NB4 (cell line): ENCODE measurements at regions not wholly inside any gene's neighbourhood (a gene's known extent, or its start where the extent isn't known, plus 50 kb on each side); places are given as distances from the start of the nearest gene placed in this dataset.

Experiments
- CTCF ChIP-seq: IDR thresholded peaks from one replicate; pipeline ENCODE4 v1.5.1; 2012; ENCODE audit warnings: low read depth, low read length
- POLR2A ChIP-seq: IDR thresholded peaks from 2 replicates; pipeline ENCODE4 v1.6.1; 2011; ENCODE audit warnings: mild to moderate bottlenecking; ENCODE audit not compliant: insufficient read length; ENCODE audit errors: extremely low read depth

DNA sequence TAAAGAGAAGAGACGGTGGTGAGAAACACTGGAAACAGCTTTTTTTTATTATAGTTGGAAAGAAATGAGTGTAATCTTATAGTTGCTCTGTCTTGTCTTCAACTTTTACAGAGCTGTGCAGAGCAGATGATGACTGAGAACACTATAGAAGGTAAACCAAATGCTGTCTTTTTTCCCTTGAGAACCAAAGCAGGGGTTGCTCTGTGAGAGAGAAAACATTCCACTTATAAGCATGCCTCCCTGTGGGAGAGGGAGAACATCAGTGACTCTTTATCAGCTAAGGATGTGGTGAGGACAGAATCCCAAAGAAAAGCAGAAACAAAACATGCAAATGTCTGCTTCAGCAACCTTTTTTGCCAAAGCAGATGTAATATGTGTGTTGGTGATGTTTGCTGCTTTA is 179.3 kb upstream of the HDDC2 start:
- TF ChIP-seq CTCF, result no peak
- TF ChIP-seq POLR2A, result no peak
